ENCODE measurements at regions not wholly inside any gene's neighbourhood (a gene's known extent, or its start where the extent isn't known, plus 50 kb on each side); places are given as distances from the start of the nearest gene placed in this dataset.

DNA sequence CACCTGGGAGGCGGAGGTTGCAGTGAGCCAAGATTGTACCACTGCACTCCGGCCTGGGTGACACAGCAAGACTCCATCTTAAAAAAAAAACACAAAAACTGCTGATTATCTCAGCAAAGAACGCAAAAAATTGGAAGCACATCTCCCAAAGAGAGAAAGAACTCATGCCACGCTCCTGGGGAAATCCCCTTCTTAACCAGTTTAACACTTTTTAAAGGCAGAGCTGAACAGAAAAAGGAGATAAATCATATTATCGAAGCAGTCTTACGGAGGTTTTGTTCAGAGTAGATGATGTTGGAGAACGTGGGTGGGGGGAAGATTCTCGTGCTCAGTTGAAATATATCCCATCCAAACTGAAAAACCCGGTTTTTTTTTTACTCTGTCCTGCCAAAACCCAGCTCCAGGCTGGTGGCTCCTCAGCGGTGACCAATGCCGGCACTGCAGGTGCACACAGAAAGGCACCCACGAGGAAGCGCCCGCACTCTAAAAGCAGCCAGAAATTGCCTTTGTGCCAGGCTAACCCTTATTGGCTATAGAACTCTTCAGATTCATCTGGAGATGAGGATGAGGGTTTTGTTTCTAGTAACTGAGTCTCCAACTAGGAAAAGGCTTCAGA lies 100.2 kb upstream of the PARP11 start:
- POLR2A ChIA-PET = no interaction called here
- H3K4me1 ChIP-seq (ENCODE audit: control insufficient read depth, insufficient read depth, low read length) = no peaks in the 10 kb centered on the region
- intact Hi-C loops (cut with micrococcal nuclease; ENCODE audit: unreplicated experiment) = no loop called here
- no TSS peak for BruUV-seq (replicated peaks)
- ATAC-seq (no peak), DNase-seq (ENCODE audit: low read depth, low spot score) (no peak)
- H3K36me3 ChIP-seq (ENCODE audit: control insufficient read depth, insufficient read depth, low read length) = no peaks in the 10 kb centered on the region
- in situ Hi-C loops (cut with HindIII; ENCODE audit: low pct_unique_long_range_greater_than_20kb, low sequenced_read_pairs) = no loop called here
- no peak overlapping the region for H3K27ac ChIP-seq (ENCODE audit: low read length)
- CTCF ChIA-PET = no interaction called here
- TF ChIP-seq REST (IDR thresholded peaks at IDR 0.05; ENCODE audit: insufficient read depth in 1 of 2, low read depth in 2 of 2, low read length in 1 of 2) = no peak
- no peak for TF ChIP-seq SIN3A (IDR thresholded peaks at IDR 0.05; ENCODE audit: borderline replicate concordance, insufficient read depth, low read depth, low read length)
- H3K9me3 ChIP-seq (ENCODE audit: control insufficient read depth, insufficient read depth, low read depth, low read length) = no peaks in the 10 kb centered on the region
- H3K4me3 ChIP-seq (ENCODE audit: low read depth in 2 of 2, low read length in 2 of 2) = no peak overlapping the region
- H3K27me3 ChIP-seq (ENCODE audit: control insufficient read depth, insufficient read depth, low read length) = peaks cover 3% of the 10 kb centered on the region; the same call in 1 of the 2 replicates

DNA sequence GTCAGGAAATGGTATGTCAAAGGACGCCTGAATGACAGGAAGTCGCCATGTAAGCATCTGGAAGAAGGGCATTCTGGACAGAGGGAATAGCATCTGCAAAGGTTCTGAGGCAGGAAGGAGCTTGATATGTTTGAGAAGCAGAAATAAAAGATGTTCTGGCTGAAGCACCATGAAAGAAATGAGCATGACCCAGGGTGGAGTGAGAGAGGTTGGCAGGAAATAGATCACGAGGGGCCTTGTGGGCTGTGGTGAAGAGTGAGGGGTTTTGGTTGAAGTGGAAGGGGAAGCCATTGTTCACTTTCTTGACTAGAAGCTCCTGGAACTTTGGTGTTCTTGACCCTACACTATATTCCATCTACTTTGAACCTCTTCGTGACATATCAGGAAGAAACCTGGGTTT lies 99.4 kb upstream of the PARP11 start:
- POLR2A ChIA-PET = no interaction called here
- in situ Hi-C loops (cut with HindIII; ENCODE audit: low pct_unique_long_range_greater_than_20kb, low sequenced_read_pairs) (no loop called here), intact Hi-C loops (cut with micrococcal nuclease; ENCODE audit: unreplicated experiment) (no loop called here)
- H3K27me3 ChIP-seq (ENCODE audit: control insufficient read depth, insufficient read depth, low read length) = peaks cover 3% of the 10 kb centered on the region; the same call in 1 of the 2 replicates
- no peak overlapping the region for H3K4me3 ChIP-seq (ENCODE audit: low read depth in 2 of 2, low read length in 2 of 2)
- BruUV-seq (replicated peaks) = no TSS peak
- H3K9me3 ChIP-seq (ENCODE audit: control insufficient read depth, insufficient read depth, low read depth, low read length) = no peaks in the 10 kb centered on the region
- H3K36me3 ChIP-seq (ENCODE audit: control insufficient read depth, insufficient read depth, low read length) = no peaks in the 10 kb centered on the region
- TF ChIP-seq SIN3A (IDR thresholded peaks at IDR 0.05; ENCODE audit: borderline replicate concordance, insufficient read depth, low read depth, low read length) (no peak), POLR2AphosphoS5 (IDR thresholded peaks at IDR 0.05; ENCODE audit: low read depth, low read length) (no peak), REST (IDR thresholded peaks at IDR 0.05; ENCODE audit: insufficient read depth in 1 of 2, low read depth in 2 of 2, low read length in 1 of 2) (no peak), TCF7L2 (IDR thresholded peaks at IDR 0.05; ENCODE audit: low read depth, low read length) (no peak), CTCF (IDR thresholded peaks at IDR 0.05) (no peak)
- H3K27ac ChIP-seq (ENCODE audit: low read length) = no peak overlapping the region
- ATAC-seq (no peak), DNase-seq (ENCODE audit: low read depth, low spot score) (no peak)
- CTCF ChIA-PET = no interaction called here
- no peaks in the 10 kb centered on the region for H3K4me1 ChIP-seq (ENCODE audit: control insufficient read depth, insufficient read depth, low read length)
